GM12873 (cell line): ENCODE measurements at regions not wholly inside any gene's neighbourhood (a gene's known extent, or its start where the extent isn't known, plus 50 kb on each side); places are given as distances from the start of the nearest gene placed in this dataset.

Experiments
- TF ChIP-seq, protein P1 (sequence below): IDR thresholded peaks from 2 replicates; pipeline ENCODE4 v1.5.1; 2012; ENCODE audit warnings: low read depth, mild to moderate bottlenecking, moderate library complexity, low read length, control low read depth; ENCODE audit not compliant: insufficient read depth; ENCODE audit errors: missing control alignments

DNA sequence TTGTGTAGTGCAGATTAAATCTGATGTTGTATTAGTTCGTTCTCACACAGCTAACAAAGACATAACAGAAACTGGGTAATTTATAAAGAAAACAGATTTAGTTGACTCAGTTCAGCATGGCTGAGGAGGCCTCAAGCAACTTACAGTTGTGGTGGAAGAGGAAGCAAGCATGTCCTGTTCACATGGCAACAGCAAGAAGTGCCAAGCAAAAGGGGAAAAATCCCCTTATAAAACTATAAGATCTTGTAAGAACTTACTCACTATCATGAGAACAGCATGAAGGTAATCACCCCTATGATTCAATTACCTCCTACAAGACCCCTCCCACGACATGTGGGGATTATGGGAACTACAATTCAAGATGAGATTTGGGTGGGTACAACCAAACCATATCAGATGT lies 238.6 kb upstream of the PRR16 start:
- TF ChIP-seq, protein P1, sequence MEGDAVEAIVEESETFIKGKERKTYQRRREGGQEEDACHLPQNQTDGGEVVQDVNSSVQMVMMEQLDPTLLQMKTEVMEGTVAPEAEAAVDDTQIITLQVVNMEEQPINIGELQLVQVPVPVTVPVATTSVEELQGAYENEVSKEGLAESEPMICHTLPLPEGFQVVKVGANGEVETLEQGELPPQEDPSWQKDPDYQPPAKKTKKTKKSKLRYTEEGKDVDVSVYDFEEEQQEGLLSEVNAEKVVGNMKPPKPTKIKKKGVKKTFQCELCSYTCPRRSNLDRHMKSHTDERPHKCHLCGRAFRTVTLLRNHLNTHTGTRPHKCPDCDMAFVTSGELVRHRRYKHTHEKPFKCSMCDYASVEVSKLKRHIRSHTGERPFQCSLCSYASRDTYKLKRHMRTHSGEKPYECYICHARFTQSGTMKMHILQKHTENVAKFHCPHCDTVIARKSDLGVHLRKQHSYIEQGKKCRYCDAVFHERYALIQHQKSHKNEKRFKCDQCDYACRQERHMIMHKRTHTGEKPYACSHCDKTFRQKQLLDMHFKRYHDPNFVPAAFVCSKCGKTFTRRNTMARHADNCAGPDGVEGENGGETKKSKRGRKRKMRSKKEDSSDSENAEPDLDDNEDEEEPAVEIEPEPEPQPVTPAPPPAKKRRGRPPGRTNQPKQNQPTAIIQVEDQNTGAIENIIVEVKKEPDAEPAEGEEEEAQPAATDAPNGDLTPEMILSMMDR, result no peak

- TF ChIP-seq, protein P1, result peak; percentile 26
These were observed 235.7 kb upstream of the PRR16 start for GRCh38 chr5:120228262-120229031.

- TF ChIP-seq, protein P1, result no peak
These were observed 235.1 kb upstream of the PRR16 start for GRCh38 chr5:120229036-120229435.

- TF ChIP-seq, protein P1, result no peak
These were observed 232.5 kb upstream of the PRR16 start for GRCh38 chr5:120231563-120231962.

DNA sequence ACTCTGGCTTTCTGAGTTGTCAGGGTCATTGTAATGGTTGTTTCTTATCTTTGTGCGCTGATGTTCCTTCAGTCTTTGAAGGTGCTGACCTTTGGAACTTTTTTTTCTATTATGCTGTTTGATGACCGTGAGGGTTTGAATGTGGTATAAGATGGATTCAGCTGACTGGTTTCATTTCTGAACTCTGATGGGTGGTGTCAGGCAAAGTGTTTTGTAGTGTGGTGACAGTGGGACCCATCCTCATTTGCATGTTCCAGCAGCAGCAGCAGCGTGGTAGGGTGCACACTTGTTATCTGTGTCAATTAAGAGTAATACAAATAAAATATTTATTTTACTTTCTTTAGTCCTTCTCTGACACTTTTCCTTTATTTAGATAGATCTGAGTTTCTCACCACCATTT lies 227.7 kb upstream of the PRR16 start:
- TF ChIP-seq, protein P1, result no peak

GRCh38 chr5:120239086-120239485 lies 225.0 kb upstream of the PRR16 start:
- TF ChIP-seq, protein P1, result no peak

- TF ChIP-seq, protein P1, result no peak
These were observed 223.4 kb upstream of the PRR16 start for GRCh38 chr5:120240706-120241105.
